Gastrocnemius medialis (tissue), 4 donors: ENCODE measurements at regions not wholly inside any gene's neighbourhood (a gene's known extent, or its start where the extent isn't known, plus 50 kb on each side); places are given as distances from the start of the nearest gene placed in this dataset.

Experiments
- POLR2A ChIP-seq, 2 donors: fragments of 450-650 bp; IDR thresholded peaks; one replicate each; pipeline ENCODE4 v1.6.1; 2017; ENCODE audit warnings: antibody characterized with exemption in 2 of 2, mild to moderate bottlenecking in 2 of 2, moderate library complexity in 2 of 2
- TF ChIP-seq, protein P1 (sequence below), 5 experiments: fragments of 450-650 bp in 3 of 5; fragments of 200-600 bp in 2 of 5; sonication (generic) in 2 of 5; IDR thresholded peaks in 4 of 5; conservative IDR thresholded peaks in 1 of 5; 1 replicate in 4 of 5; 2 replicates in 1 of 5; pipeline ENCODE4 v1.5.1; 2016 to 2019; ENCODE audit warnings: antibody characterized with exemption in 5 of 5, mild to moderate bottlenecking in 3 of 5, moderate library complexity in 3 of 5

DNA sequence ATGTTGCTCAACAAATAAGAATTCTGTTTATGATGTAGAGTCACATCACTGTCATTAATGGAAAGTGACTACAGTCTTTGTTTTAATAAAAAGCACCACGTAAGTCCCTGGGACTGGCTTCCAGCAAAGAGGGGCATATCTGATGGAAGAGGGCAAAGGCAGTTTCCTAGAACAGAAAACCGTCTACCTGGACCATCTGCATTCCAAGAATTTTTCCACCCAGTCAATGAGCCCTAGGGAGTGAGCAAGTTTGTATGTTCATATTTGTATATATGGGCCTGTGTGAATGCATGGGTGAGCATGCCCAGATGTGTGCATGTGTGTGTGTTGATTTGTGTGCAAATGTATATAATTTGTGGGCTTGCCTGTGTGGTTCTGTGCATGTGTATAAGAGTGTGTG, 156.8 kb upstream of the SEMA6A start:
- TF ChIP-seq, protein P1, sequence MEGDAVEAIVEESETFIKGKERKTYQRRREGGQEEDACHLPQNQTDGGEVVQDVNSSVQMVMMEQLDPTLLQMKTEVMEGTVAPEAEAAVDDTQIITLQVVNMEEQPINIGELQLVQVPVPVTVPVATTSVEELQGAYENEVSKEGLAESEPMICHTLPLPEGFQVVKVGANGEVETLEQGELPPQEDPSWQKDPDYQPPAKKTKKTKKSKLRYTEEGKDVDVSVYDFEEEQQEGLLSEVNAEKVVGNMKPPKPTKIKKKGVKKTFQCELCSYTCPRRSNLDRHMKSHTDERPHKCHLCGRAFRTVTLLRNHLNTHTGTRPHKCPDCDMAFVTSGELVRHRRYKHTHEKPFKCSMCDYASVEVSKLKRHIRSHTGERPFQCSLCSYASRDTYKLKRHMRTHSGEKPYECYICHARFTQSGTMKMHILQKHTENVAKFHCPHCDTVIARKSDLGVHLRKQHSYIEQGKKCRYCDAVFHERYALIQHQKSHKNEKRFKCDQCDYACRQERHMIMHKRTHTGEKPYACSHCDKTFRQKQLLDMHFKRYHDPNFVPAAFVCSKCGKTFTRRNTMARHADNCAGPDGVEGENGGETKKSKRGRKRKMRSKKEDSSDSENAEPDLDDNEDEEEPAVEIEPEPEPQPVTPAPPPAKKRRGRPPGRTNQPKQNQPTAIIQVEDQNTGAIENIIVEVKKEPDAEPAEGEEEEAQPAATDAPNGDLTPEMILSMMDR (IDR thresholded peaks at IDR 0.05 in 4 of 5, conservative IDR thresholded peaks at IDR 0.05 in 1 of 5): no peak
- TF ChIP-seq POLR2A (IDR thresholded peaks at IDR 0.05): no peak
